ENCODE measurements at regions not wholly inside any gene's neighbourhood (a gene's known extent, or its start where the extent isn't known, plus 50 kb on each side); places are given as distances from the start of the nearest gene placed in this dataset.
"Not testable (repeated sequence)": the region's sequence is repeated elsewhere in the genome, so short reads cannot be mapped to it uniquely, and the experiment has no call there.

GRCh38 chr9:21597284-21597683, 115.2 kb upstream of the IFNE start:
- DNase-seq (ENCODE audit: low read depth in 3 of 3) = no peak

GRCh38 chr9:21598749-21599148, 116.6 kb upstream of the IFNE start:
- no peak for DNase-seq (ENCODE audit: low read depth in 3 of 3)

GRCh38 chr9:21605489-21605931, 123.4 kb upstream of the IFNE start:
- DNase-seq (ENCODE audit: low read depth in 3 of 3) = no peak

GRCh38 chr9:21607576-21607975, 125.5 kb upstream of the IFNE start:
- DNase-seq (ENCODE audit: low read depth in 3 of 3) = no peak

- no peak for DNase-seq (ENCODE audit: low read depth in 3 of 3)
These were observed 126.1 kb upstream of the IFNE start for GRCh38 chr9:21608200-21608599.

- DNase-seq (ENCODE audit: low read depth in 3 of 3) = no peak
These were observed 127.4 kb upstream of the IFNE start for GRCh38 chr9:21609506-21609905.

- DNase-seq (ENCODE audit: low read depth in 3 of 3) = peak in 2 of 3 donors; percentile 12 to 18
These were observed 129.8 kb upstream of the IFNE start for GRCh38 chr9:21611891-21612290.

GRCh38 chr9:21615018-21615417, 132.9 kb upstream of the IFNE start:
- DNase-seq (ENCODE audit: low read depth in 3 of 3) = no peak

- DNase-seq (ENCODE audit: low read depth in 3 of 3) = no peak
These were observed 133.3 kb upstream of the IFNE start for GRCh38 chr9:21615446-21615845.

GRCh38 chr9:21616082-21616778, 134.1 kb upstream of the IFNE start:
- no peak for DNase-seq (ENCODE audit: low read depth in 3 of 3)

- DNase-seq (ENCODE audit: low read depth in 3 of 3) = no peak
These were observed 142.8 kb upstream of the IFNE start for GRCh38 chr9:21624675-21625644.

- no peak for DNase-seq (ENCODE audit: low read depth in 3 of 3)
These were observed 144.4 kb upstream of the IFNE start for GRCh38 chr9:21626493-21626892.

GRCh38 chr9:21628954-21629353, 146.8 kb upstream of the IFNE start:
- not testable (repeated sequence) for DNase-seq (ENCODE audit: low read depth in 3 of 3)

GRCh38 chr9:21634951-21635350, 152.8 kb upstream of the IFNE start:
- no peak for DNase-seq (ENCODE audit: low read depth in 3 of 3)

GRCh38 chr9:21638104-21638503, 156.0 kb upstream of the IFNE start:
- no peak for DNase-seq (ENCODE audit: low read depth in 3 of 3)

GRCh38 chr9:21653091-21653490, 149.3 kb upstream of the MTAP start:
- DNase-seq (ENCODE audit: low read depth in 3 of 3) = no peak

- no peak for DNase-seq (ENCODE audit: low read depth in 3 of 3)
These were observed 148.8 kb upstream of the MTAP start for GRCh38 chr9:21653589-21653988.

GRCh38 chr9:21656776-21657674, 145.4 kb upstream of the MTAP start:
- no peak for DNase-seq (ENCODE audit: low read depth in 3 of 3)

- DNase-seq (ENCODE audit: low read depth in 3 of 3) = no peak
These were observed 144.3 kb upstream of the MTAP start for GRCh38 chr9:21657966-21658667.

- no peak for DNase-seq (ENCODE audit: low read depth in 3 of 3)
These were observed 141.5 kb upstream of the MTAP start for GRCh38 chr9:21660976-21661375.

GRCh38 chr9:21661626-21662025, 140.8 kb upstream of the MTAP start:
- DNase-seq (ENCODE audit: low read depth in 3 of 3) = no peak
